Subcutaneous abdominal adipose tissue (tissue), 5 donors: ENCODE measurements at regions not wholly inside any gene's neighbourhood (a gene's known extent, or its start where the extent isn't known, plus 50 kb on each side); places are given as distances from the start of the nearest gene placed in this dataset.

Source experiments
- H3K27ac ChIP-seq: one replicate; pipeline ENCODE4 v1.7.0; 2013; ENCODE audit warnings: low read depth, mild to moderate bottlenecking, inconsistent platforms, low read length, moderate library complexity
- H3K27me3 ChIP-seq, 5 donors: one replicate each; pipeline ENCODE4 v1.7.0; 2013; ENCODE audit warnings: low read length in 5 of 5, inconsistent platforms in 1 of 5; ENCODE audit not compliant: control insufficient read depth in 5 of 5, insufficient read depth in 4 of 5
- H3K36me3 ChIP-seq, 5 donors: one replicate each; pipeline ENCODE4 v1.7.0; 2013; ENCODE audit warnings: low read length in 5 of 5; ENCODE audit not compliant: control insufficient read depth in 5 of 5, insufficient read depth in 5 of 5
- H3K4me1 ChIP-seq, 5 donors: one replicate each; pipeline ENCODE4 v1.7.0; 2013; ENCODE audit warnings: low read length in 5 of 5, mild to moderate bottlenecking in 3 of 5, moderate library complexity in 1 of 5; ENCODE audit not compliant: control insufficient read depth in 5 of 5, insufficient read depth in 5 of 5
- H3K4me3 ChIP-seq, 5 donors: one replicate each; pipeline ENCODE4 v1.7.0; 2013; ENCODE audit warnings: low read length in 5 of 5, low read depth in 1 of 5
- H3K9ac ChIP-seq, 5 donors: one replicate each; pipeline ENCODE4 v1.7.0; 2013; ENCODE audit warnings: low read length in 5 of 5, mild to moderate bottlenecking in 4 of 5, moderate library complexity in 3 of 5
- H3K9me3 ChIP-seq, 5 donors: one replicate each; pipeline ENCODE4 v1.7.0; 2013; ENCODE audit warnings: low read length in 5 of 5; ENCODE audit not compliant: control insufficient read depth in 5 of 5
- donor health status: healthy.
- donor health status: healthy.
- donor health status: healthy.
- donor health status: healthy.
- donor health status: healthy.

DNA sequence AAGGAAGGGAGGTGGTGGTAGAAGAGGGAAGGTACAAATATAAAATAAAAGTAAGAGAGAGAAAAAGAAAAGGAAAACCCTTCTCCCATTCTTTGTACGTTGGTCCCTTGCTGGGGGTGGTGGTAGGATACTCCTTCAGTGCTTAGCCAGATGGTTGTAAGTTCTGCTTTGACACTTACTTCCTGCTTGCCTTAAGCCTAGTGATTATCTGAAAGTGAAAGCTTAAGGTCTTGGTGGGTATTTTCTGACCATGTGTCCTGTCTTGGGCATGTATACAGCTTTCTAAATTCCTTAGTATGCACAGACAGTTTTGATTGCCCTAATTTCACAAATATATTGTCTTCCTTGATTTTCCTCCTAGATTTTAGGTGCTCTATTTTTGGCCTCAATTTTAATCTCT is 314.8 kb downstream of the PCDH17 start:
- H3K36me3 ChIP-seq, result no peaks in the 10 kb centered on the region
- H3K4me3 ChIP-seq, result no peak overlapping the region
- H3K27me3 ChIP-seq, result no peaks in the 10 kb centered on the region
- no peaks in the 10 kb centered on the region for H3K9me3 ChIP-seq
- no peaks in the 10 kb centered on the region for H3K4me1 ChIP-seq
- H3K9ac ChIP-seq, result no peak overlapping the region
- no peak overlapping the region for H3K27ac ChIP-seq

DNA sequence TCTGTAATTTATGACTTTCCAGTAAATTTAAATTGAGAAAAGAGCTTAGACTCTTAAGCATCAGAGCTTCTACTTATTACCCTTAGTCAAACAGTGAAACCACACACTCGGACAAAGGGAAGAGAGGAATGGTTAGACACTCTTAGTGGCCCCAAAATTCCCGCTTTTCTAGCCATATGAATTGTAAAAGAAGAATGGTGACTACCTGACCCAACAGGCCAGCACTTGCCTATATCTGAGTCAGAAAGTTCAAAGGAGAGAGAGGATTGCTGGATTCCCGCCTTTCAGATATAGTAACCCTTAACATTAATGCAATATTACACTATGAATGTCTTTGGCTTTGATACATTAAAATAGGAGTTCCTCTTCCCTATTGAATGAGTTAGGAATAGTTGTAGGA is 317.3 kb downstream of the PCDH17 start:
- no peaks in the 10 kb centered on the region for H3K36me3 ChIP-seq
- no peaks in the 10 kb centered on the region for H3K9me3 ChIP-seq
- H3K4me3 ChIP-seq, result no peak overlapping the region
- H3K27ac ChIP-seq, result no peak overlapping the region
- H3K4me1 ChIP-seq, result no peaks in the 10 kb centered on the region
- H3K27me3 ChIP-seq, result no peaks in the 10 kb centered on the region
- H3K9ac ChIP-seq, result no peak overlapping the region

- H3K27me3 ChIP-seq, result no peaks in the 10 kb centered on the region
- peaks cover 0 to 4% (median 0%) of the 10 kb centered on the region in 5 donors for H3K9me3 ChIP-seq
- no peaks in the 10 kb centered on the region for H3K4me1 ChIP-seq
- H3K27ac ChIP-seq, result no peak overlapping the region
- no peak overlapping the region for H3K4me3 ChIP-seq
- H3K9ac ChIP-seq, result no peak overlapping the region
- no peaks in the 10 kb centered on the region for H3K36me3 ChIP-seq
These were observed 338.4 kb downstream of the PCDH17 start for GRCh38 chr13:57969951-57970350.

- Histone ChIP-seq H3K9ac (no peak overlapping the region), H3K27ac (no peak overlapping the region), H3K9me3 (peaks cover 0 to 4% (median 0%) of the 10 kb centered on the region in 5 donors), H3K4me1 (no peaks in the 10 kb centered on the region), H3K36me3 (no peaks in the 10 kb centered on the region), H3K27me3 (no peaks in the 10 kb centered on the region), H3K4me3 (no peak overlapping the region)
These were observed 338.9 kb downstream of the PCDH17 start for GRCh38 chr13:57970404-57970803.

GRCh38 chr13:57982782-57983181 is 351.2 kb downstream of the PCDH17 start:
- Histone ChIP-seq H3K27ac (no peak overlapping the region), H3K9me3 (peaks cover 0 to 5% (median 0%) of the 10 kb centered on the region in 5 donors), H3K9ac (no peak overlapping the region), H3K4me3 (no peak overlapping the region), H3K4me1 (no peaks in the 10 kb centered on the region), H3K27me3 (no peaks in the 10 kb centered on the region), H3K36me3 (no peaks in the 10 kb centered on the region)

GRCh38 chr13:57988276-57988675 is 356.7 kb downstream of the PCDH17 start:
- no peaks in the 10 kb centered on the region for H3K4me1 ChIP-seq
- H3K27ac ChIP-seq, result no peak overlapping the region
- no peak overlapping the region for H3K4me3 ChIP-seq
- no peak overlapping the region for H3K9ac ChIP-seq
- peaks cover 0 to 5% (median 0%) of the 10 kb centered on the region in 5 donors for H3K9me3 ChIP-seq
- H3K36me3 ChIP-seq, result no peaks in the 10 kb centered on the region
- H3K27me3 ChIP-seq, result no peaks in the 10 kb centered on the region

- H3K27me3 ChIP-seq, result no peaks in the 10 kb centered on the region
- H3K27ac ChIP-seq, result no peak overlapping the region
- H3K4me3 ChIP-seq, result no peak overlapping the region
- H3K36me3 ChIP-seq, result no peaks in the 10 kb centered on the region
- peaks cover 0 to 3% (median 0%) of the 10 kb centered on the region in 5 donors for H3K9me3 ChIP-seq
- no peak overlapping the region for H3K9ac ChIP-seq
- H3K4me1 ChIP-seq, result no peaks in the 10 kb centered on the region
These were observed 359.5 kb downstream of the PCDH17 start for GRCh38 chr13:57991041-57991440.

- H3K36me3 ChIP-seq, result no peaks in the 10 kb centered on the region
- H3K4me1 ChIP-seq, result no peaks in the 10 kb centered on the region
- H3K4me3 ChIP-seq, result no peak overlapping the region
- H3K27ac ChIP-seq, result no peak overlapping the region
- H3K9me3 ChIP-seq, result no peaks in the 10 kb centered on the region
- H3K27me3 ChIP-seq, result no peaks in the 10 kb centered on the region
- H3K9ac ChIP-seq, result no peak overlapping the region
These were observed 360.9 kb downstream of the PCDH17 start for GRCh38 chr13:57992416-57992815.

GRCh38 chr13:57996717-57997116 is 365.2 kb downstream of the PCDH17 start:
- no peak overlapping the region for H3K4me3 ChIP-seq
- H3K36me3 ChIP-seq, result no peaks in the 10 kb centered on the region
- no peaks in the 10 kb centered on the region for H3K27me3 ChIP-seq
- no peaks in the 10 kb centered on the region for H3K9me3 ChIP-seq
- H3K4me1 ChIP-seq, result no peaks in the 10 kb centered on the region
- no peak overlapping the region for H3K27ac ChIP-seq
- no peak overlapping the region for H3K9ac ChIP-seq

DNA sequence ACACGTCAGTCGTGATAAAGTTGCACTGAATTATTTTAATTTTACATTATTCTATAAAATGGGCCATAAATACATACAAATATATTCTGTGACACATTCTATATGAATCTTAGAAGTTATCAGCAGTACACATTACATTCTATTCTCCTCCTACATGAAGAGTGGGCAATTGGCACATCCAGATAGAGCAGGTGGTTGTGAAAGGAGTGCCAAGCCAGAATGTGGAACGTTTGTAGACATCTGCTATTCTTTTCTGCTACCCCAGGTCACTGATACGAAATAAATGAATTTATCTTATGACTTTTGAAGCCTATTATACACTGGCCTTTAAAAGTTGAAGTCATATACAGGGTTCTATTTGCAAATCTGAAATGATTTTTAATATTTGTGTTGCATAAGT is 373.2 kb downstream of the PCDH17 start:
- H3K9me3 ChIP-seq, result no peaks in the 10 kb centered on the region
- H3K9ac ChIP-seq, result no peak overlapping the region
- no peaks in the 10 kb centered on the region for H3K36me3 ChIP-seq
- no peak overlapping the region for H3K4me3 ChIP-seq
- no peak overlapping the region for H3K27ac ChIP-seq
- no peaks in the 10 kb centered on the region for H3K4me1 ChIP-seq
- no peaks in the 10 kb centered on the region for H3K27me3 ChIP-seq

DNA sequence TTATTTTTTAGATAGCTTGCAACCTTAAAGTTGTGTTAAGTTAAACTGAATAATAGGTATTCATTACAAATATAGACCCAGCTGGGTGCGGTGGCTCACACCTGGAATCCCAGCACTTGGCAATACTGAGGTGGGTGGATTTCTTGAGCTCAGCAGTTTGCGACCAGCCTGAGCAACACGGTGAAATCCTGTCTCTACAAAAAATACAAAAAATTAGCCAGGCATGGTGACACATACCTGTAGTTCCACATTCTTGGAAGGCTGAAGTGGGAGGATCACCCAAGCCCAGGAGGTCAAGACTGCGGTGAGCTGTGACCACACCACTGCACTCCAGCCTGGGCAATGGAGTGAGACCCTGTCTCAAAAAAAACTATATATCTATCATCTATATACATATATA is 386.5 kb downstream of the PCDH17 start:
- Histone ChIP-seq H3K9ac (no peak overlapping the region), H3K27me3 (no peaks in the 10 kb centered on the region), H3K4me3 (no peak overlapping the region), H3K36me3 (no peaks in the 10 kb centered on the region), H3K27ac (no peak overlapping the region), H3K4me1 (peaks cover 0 to 11% (median 0%) of the 10 kb centered on the region in 5 donors), H3K9me3 (no peaks in the 10 kb centered on the region)
